GM21825 (cell line): ENCODE measurements at regions not wholly inside any gene's neighbourhood (a gene's known extent, or its start where the extent isn't known, plus 50 kb on each side); places are given as distances from the start of the nearest gene placed in this dataset.

Source experiments
- ATAC-seq: cut with Tn5 transposase; IDR thresholded peaks from one replicate; pipeline ENCODE4 v1.9.1; 2021; ENCODE audit warnings: mild to moderate bottlenecking, moderate library complexity; ENCODE audit not compliant: unreplicated experiment

DNA sequence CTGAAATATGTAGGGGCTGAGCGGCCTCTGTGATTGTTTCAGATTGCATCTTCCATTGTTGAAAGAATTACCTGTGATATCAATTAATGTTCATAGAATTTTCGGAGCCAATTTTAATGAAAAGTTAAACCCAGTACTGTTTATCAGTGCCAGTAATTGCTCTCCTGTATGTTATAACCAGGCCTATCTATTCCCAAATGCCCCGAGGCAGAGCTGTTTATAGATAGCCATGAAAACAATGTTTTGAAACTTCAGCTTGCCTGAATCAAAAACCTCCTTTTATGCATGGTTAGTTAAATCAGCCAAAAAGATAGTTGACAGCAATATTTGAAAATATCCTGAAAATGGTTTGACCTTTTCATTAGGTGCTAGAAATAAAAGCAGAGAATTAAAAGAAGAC, 50.1 kb upstream of the HDAC9 start:
- no peak for ATAC-seq
